Skeletal muscle tissue (tissue), 3 donors: ENCODE measurements at regions not wholly inside any gene's neighbourhood (a gene's known extent, or its start where the extent isn't known, plus 50 kb on each side); places are given as distances from the start of the nearest gene placed in this dataset.

Experiments used
- H3K27ac ChIP-seq: one replicate; pipeline ENCODE4 v1.7.0; 2013; ENCODE audit warnings: mild to moderate bottlenecking, low read depth, low read length, inconsistent platforms
- H3K27me3 ChIP-seq, 3 donors: one replicate each; pipeline ENCODE4 v1.7.0; 2013; ENCODE audit warnings: low read length in 3 of 3; ENCODE audit not compliant: control insufficient read depth in 3 of 3, insufficient read depth in 3 of 3
- H3K36me3 ChIP-seq, 3 donors: one replicate each; pipeline ENCODE4 v1.7.0; 2013; ENCODE audit warnings: low read length in 3 of 3; ENCODE audit not compliant: control insufficient read depth in 3 of 3, insufficient read depth in 3 of 3
- H3K4me1 ChIP-seq, 3 donors: one replicate each; pipeline ENCODE4 v1.7.0; 2013; ENCODE audit warnings: low read length in 3 of 3, mild to moderate bottlenecking in 3 of 3; ENCODE audit not compliant: control insufficient read depth in 3 of 3, insufficient read depth in 3 of 3
- H3K4me3 ChIP-seq, 3 donors: one replicate each; pipeline ENCODE4 v1.7.0; 2013; ENCODE audit warnings: low read length in 3 of 3
- H3K9ac ChIP-seq, 3 donors: one replicate each; pipeline ENCODE4 v1.7.0; 2013; ENCODE audit warnings: low read length in 3 of 3, mild to moderate bottlenecking in 3 of 3, moderate library complexity in 2 of 3, low read depth in 1 of 3
- H3K9me3 ChIP-seq, 3 donors: one replicate each; pipeline ENCODE4 v1.7.0; 2013; ENCODE audit warnings: low read length in 3 of 3; ENCODE audit not compliant: control insufficient read depth in 3 of 3
- donor health status: Osteomylitis.

DNA sequence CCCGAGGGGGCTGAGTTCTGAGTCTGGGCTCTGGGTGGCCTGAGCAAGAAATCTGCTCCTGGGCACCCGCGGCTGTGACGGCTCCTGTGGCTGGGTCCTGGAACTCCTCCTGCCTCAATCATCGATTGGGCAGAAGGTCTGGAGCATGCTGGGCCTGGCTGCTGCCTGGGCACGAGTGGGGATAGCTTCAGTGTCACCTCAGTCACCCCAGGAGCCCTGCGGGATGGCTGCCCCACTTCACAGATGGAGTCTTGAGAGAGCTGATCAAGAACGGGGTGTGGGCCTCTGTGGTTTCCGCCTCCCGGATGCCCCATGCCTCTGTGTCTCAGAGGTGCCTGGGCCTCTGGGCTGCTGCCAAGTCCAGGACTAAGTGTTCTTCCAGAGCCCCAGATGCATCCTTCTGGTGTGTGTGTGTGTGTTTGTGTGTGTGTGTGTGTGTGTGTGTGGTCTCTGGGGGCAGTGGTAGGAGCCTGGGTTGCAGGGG is 185.6 kb upstream of the C14orf180 start:
- Histone ChIP-seq H3K4me1 (peaks cover 9 to 18% (median 10%) of the 10 kb centered on the region in 3 donors), H3K27me3 (peaks cover 8 to 17% (median 12%) of the 10 kb centered on the region in 3 donors), H3K27ac (no peak overlapping the region), H3K9me3 (no peaks in the 10 kb centered on the region), H3K9ac (no peak overlapping the region), H3K4me3 (no peak overlapping the region), H3K36me3 (no peaks in the 10 kb centered on the region)

DNA sequence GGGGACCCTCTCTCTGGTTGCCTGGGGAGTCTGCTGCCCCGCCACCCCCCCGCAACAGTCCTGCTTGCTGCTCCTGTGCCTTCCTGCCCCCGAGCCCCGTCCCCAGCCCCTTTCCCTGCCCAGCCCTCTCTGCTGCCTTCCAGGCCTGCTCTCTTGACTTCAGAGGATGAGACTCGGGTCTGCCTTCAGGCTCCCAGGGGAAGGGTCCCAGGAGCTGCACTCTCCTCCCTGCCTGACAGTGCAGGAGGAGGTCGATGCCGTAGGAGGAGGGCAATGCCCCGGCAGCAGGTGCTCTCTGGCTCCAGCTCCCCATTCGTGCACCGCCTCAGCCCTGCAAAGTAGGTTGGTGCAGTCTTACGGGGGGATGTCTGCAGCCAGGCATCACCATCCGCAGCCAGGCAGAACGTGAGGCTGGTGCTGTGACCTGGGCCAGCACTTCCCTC is 185.1 kb upstream of the C14orf180 start:
- peaks cover 9 to 17% (median 12%) of the 10 kb centered on the region in 3 donors for H3K27me3 ChIP-seq
- H3K27ac ChIP-seq, result no peak overlapping the region
- H3K36me3 ChIP-seq, result no peaks in the 10 kb centered on the region
- H3K4me1 ChIP-seq, result peaks cover 9 to 18% (median 10%) of the 10 kb centered on the region in 3 donors
- peaks cover 0 to under 1% (median 0%) of the 10 kb centered on the region in 3 donors for H3K9me3 ChIP-seq
- no peak overlapping the region for H3K4me3 ChIP-seq
- H3K9ac ChIP-seq, result no peak overlapping the region

DNA sequence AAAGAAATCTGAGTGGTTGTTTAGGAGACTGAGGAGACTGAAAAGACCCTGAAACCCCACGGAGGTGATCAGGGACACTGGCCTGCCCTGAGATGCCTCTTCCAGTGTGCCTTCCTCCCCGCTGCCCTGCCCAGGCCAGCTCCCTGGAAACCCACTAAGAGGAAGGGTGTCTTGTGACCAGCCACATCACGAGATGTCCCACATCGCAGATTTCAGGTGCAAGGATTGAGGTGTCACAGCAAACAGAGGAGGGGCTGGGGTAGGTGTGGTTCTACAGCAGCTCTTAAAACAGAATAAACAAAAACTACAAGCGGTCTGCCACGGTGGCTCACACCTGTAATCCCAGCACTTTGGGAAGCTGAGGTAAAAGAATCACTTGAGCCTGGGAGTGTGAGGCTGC is 184.3 kb upstream of the C14orf180 start:
- H3K27me3 ChIP-seq, result peaks cover 12 to 17% (median 14%) of the 10 kb centered on the region in 3 donors
- peaks cover 9 to 18% (median 10%) of the 10 kb centered on the region in 3 donors for H3K4me1 ChIP-seq
- H3K9ac ChIP-seq, result no peak overlapping the region
- no peak overlapping the region for H3K4me3 ChIP-seq
- peaks cover 0 to 3% (median 0%) of the 10 kb centered on the region in 3 donors for H3K9me3 ChIP-seq
- no peaks in the 10 kb centered on the region for H3K36me3 ChIP-seq
- no peak overlapping the region for H3K27ac ChIP-seq

DNA sequence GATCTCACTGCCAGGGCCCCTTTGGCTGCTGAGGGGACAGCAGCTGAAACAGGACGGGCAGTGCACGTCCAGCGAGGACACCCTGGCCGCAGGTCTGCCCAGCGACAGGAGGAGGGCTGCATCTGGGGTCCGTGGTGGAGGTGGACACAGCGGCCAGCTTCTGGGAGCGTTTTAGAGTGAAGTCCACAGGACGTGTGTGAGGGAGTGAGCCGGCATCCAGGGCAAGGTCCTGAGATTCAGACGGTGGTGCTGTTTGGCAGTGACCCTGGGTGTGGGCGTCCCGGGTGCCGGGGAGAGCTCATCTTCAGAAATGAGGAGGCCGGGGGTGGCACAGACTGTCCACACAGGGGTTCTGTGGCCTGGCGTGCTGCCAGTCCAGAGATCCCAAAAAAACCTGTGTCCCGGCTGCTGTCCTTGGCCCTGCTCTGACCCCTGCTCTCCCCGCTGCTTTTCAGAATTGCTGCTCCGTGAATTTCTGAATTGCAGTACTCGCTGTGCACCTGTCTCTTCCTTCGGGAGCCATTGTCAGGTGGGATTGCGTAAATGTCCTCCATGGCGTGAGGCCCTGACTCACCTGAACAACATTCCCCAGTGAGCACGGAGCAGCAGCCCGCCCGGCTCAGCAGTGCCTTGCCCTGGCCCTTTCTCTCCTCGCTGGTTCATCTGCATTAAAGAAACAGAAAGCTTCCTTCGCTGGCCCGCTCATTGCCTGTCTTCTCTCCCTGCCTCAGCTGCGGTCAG is 183.5 kb upstream of the C14orf180 start:
- Histone ChIP-seq H3K9ac (no peak overlapping the region), H3K27ac (no peak overlapping the region), H3K4me3 (no peak overlapping the region), H3K4me1 (peaks cover 9 to 18% (median 10%) of the 10 kb centered on the region in 3 donors), H3K9me3 (peaks cover 0 to 3% (median 0%) of the 10 kb centered on the region in 3 donors), H3K36me3 (no peaks in the 10 kb centered on the region), H3K27me3 (peaks cover 12 to 17% (median 14%) of the 10 kb centered on the region in 3 donors)

DNA sequence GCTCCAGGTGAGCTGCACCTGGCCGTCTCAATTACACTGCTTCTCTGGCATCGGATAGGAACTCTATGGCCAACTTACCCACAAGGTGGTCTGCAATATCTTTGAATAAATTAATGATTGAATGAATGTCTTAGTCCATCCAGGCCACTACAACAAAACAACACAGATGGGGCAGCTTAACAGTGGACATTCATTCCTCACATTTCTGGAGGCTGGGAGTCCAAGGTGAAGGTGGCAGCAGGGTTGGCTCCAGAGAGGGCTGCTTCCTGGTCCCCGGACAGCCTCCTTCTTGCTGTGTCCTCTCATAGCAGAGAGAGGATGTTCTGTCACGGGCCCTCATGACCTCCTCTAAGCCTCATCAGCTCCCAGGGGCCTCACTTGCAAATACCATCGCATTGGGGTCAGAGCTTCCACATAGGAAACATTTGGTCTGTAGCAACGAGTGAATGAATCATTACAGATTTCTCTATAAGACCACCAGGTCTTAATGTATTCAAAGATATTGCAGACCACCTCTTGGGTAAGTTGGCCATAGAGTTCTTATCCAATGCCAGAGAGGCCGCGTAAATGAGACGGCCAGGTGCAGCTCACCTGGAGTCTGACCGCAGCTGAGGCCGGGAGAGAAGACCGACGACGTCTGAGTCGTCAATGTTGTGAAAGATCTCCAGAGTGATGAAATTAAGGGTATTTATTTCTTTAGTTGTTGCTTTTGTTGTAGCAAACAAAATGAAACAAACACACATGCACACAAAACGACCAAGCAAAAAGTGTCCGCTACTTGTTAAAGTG is 182.7 kb upstream of the C14orf180 start:
- peaks cover 9 to 18% (median 10%) of the 10 kb centered on the region in 3 donors for H3K4me1 ChIP-seq
- no peak overlapping the region for H3K27ac ChIP-seq
- H3K27me3 ChIP-seq, result peaks cover 7 to 14% (median 13%) of the 10 kb centered on the region in 3 donors
- no peaks in the 10 kb centered on the region for H3K36me3 ChIP-seq
- H3K4me3 ChIP-seq, result no peak overlapping the region
- no peak overlapping the region for H3K9ac ChIP-seq
- H3K9me3 ChIP-seq, result peaks cover 0 to 3% (median 0%) of the 10 kb centered on the region in 3 donors

DNA sequence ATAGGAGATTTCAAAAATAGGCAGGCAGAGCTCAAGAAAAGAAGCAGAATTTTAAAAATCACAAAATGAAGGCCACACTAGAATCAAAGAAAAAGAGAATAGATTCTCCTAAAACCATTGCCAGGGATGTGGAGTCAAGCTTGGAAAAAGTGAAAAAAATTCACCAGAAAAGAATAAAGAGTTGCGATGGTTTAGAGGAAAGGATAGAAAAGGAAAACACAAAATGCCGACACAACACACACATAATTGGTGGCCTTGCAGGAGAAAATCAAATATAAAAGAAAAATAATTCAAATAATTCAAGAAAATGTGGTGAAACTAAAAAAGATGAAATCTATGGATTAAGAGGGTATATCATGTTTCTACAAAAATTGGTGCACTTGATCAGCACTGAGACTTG is 181.6 kb upstream of the C14orf180 start:
- Histone ChIP-seq H3K9me3 (peaks cover 0 to 3% (median 0%) of the 10 kb centered on the region in 3 donors), H3K4me3 (no peak overlapping the region), H3K27ac (no peak overlapping the region), H3K9ac (no peak overlapping the region), H3K36me3 (no peaks in the 10 kb centered on the region), H3K27me3 (peaks cover 5 to 14% (median 9%) of the 10 kb centered on the region in 3 donors), H3K4me1 (peaks cover 9 to 14% (median 10%) of the 10 kb centered on the region in 3 donors)

DNA sequence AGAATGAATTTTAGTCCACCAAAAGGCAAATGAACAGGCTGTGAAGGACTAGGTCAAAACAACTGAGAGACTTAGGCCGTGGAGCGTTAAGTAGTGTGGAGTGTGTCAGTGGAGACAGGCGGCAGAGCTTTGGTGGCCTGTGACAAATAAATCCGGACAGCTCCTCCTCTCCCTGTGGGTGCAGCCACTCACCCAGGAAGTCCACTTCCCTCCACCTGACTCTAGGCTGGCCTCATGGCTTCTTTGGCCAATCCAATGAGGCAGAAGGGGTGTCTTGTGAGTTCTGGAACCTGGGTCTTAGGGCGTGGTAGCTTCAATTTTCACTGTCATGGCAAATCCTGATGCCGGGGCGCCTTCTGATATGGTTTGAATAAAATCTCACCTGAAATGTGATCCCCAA is 180.9 kb upstream of the C14orf180 start:
- Histone ChIP-seq H3K36me3 (no peaks in the 10 kb centered on the region), H3K4me3 (no peak overlapping the region), H3K27me3 (peaks cover 6 to 11% (median 9%) of the 10 kb centered on the region in 3 donors), H3K4me1 (peaks cover 8 to 11% (median 9%) of the 10 kb centered on the region in 3 donors), H3K9me3 (peaks cover 0 to 3% (median 0%) of the 10 kb centered on the region in 3 donors), H3K9ac (no peak overlapping the region), H3K27ac (no peak overlapping the region)

DNA sequence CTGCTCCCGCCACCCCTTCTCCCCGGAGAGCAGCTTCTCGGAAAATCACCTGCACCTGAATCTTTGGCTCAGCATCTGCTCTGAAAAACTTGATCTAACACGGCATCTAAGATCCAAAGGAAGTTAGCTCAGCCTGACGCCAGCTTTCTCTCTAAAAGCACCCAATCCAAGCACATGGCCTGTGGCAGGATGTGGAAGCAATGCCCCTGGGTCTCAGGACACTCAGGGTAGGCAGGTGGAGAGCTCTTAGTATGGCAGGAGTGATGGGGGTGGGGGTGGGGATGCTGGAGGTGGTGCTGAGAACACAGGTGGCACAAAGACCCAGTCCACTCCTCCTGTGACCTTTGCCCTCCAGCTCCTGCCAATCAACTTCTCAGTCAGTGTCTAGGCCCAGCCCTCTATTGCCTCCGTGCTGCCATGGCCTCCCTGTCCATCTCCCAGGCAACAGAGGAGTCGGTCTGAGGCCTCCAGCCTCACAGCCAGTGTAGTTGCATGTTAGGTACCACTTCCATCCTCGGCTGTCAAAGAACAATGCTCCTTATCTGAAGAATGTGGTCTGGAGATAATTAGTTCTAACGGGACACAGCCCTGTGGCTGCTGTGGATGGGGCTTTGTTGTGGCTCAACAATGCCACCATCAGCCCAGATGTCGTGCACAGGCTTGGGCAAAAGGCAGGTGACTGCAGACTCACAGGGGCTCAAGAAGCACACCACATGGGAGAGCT is 180.0 kb upstream of the C14orf180 start:
- peaks cover 2 to 6% (median 4%) of the 10 kb centered on the region in 3 donors for H3K4me1 ChIP-seq
- no peak overlapping the region for H3K9ac ChIP-seq
- peaks cover 0 to 11% (median 8%) of the 10 kb centered on the region in 3 donors for H3K27me3 ChIP-seq
- H3K4me3 ChIP-seq, result no peak overlapping the region
- H3K27ac ChIP-seq, result no peak overlapping the region
- H3K9me3 ChIP-seq, result peaks cover 0 to 3% (median 0%) of the 10 kb centered on the region in 3 donors
- H3K36me3 ChIP-seq, result no peaks in the 10 kb centered on the region

DNA sequence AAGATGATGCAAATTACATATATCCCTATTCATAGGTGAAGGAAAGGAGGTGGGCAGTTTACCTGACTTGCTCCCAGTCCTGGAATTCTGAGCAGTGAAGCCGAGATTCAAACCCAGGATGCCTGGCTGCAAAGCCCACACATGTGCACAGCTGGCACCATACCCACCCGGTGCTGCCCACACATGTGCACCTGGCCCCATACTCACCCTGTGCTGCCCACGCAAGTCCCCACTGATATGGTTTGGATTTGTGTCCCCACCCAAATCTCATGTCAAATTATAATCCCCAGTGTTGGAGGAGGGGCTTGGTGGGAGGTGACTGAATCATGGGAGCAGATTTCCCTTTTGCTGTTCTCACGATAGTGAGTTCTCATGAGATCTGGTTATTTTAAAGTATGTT is 179.2 kb upstream of the C14orf180 start:
- peaks cover 0 to 3% (median 0%) of the 10 kb centered on the region in 3 donors for H3K9me3 ChIP-seq
- peaks cover 0 to 1% (median 0%) of the 10 kb centered on the region in 3 donors for H3K4me1 ChIP-seq
- H3K27ac ChIP-seq, result no peak overlapping the region
- no peak overlapping the region for H3K4me3 ChIP-seq
- no peak overlapping the region for H3K9ac ChIP-seq
- peaks cover 0 to 8% (median 6%) of the 10 kb centered on the region in 3 donors for H3K27me3 ChIP-seq
- no peaks in the 10 kb centered on the region for H3K36me3 ChIP-seq
